ENCODE measurements at regions not wholly inside any gene's neighbourhood (a gene's known extent, or its start where the extent isn't known, plus 50 kb on each side); places are given as distances from the start of the nearest gene placed in this dataset.

DNA sequence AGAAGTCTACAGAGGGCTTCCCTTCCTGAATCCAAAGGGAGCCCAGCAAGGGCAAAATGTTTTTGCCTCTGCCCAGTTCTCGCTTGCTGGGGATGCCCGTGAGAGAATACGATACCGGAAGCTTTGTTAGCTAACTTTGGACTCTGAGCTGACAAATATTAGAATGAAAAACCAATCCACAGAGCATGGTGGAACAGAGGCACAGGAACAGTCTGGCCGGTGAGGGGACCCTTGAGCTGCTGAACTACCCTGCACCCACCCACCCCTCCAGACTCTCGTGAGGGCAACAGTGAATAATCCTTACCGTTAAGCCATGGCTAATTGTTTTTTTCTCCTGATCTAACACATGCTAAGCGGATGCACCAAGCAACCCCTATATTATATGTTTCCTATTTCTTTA, 76.3 kb upstream of the AKT3 start:
- no peak; the same call in 1 of the 3 replicates for ATAC-seq
- TF ChIP-seq TOX (CRISPR knock-in tag; IDR thresholded peaks at IDR 0.05; ENCODE audit: borderline replicate concordance) (no peak), ARNTL (CRISPR knock-in tag; IDR thresholded peaks at IDR 0.05; ENCODE audit: borderline replicate concordance, low read depth) (no peak), CSDC2 (CRISPR knock-in tag; IDR thresholded peaks at IDR 0.05) (no peak), GLIS3 (CRISPR knock-in tag; IDR thresholded peaks at IDR 0.05) (no peak), RARB (CRISPR knock-in tag; IDR thresholded peaks at IDR 0.05) (no peak), ZC3H10 (CRISPR knock-in tag; IDR thresholded peaks at IDR 0.05) (no peak), ZNF70 (CRISPR knock-in tag; IDR thresholded peaks at IDR 0.05) (no peak), OSR1 (CRISPR knock-in tag; IDR thresholded peaks at IDR 0.05) (no peak), ZNF8 (CRISPR knock-in tag; IDR thresholded peaks at IDR 0.05) (no peak), ZNF565 (CRISPR knock-in tag; conservative IDR thresholded peaks at IDR 0.05; ENCODE audit: low read depth) (no peak), TCF4 (CRISPR knock-in tag; IDR thresholded peaks at IDR 0.05; ENCODE audit: borderline replicate concordance) (no peak), BACH2 (CRISPR knock-in tag; IDR thresholded peaks at IDR 0.05; ENCODE audit: borderline replicate concordance) (no peak)
- TF ChIP-seq, protein P1, sequence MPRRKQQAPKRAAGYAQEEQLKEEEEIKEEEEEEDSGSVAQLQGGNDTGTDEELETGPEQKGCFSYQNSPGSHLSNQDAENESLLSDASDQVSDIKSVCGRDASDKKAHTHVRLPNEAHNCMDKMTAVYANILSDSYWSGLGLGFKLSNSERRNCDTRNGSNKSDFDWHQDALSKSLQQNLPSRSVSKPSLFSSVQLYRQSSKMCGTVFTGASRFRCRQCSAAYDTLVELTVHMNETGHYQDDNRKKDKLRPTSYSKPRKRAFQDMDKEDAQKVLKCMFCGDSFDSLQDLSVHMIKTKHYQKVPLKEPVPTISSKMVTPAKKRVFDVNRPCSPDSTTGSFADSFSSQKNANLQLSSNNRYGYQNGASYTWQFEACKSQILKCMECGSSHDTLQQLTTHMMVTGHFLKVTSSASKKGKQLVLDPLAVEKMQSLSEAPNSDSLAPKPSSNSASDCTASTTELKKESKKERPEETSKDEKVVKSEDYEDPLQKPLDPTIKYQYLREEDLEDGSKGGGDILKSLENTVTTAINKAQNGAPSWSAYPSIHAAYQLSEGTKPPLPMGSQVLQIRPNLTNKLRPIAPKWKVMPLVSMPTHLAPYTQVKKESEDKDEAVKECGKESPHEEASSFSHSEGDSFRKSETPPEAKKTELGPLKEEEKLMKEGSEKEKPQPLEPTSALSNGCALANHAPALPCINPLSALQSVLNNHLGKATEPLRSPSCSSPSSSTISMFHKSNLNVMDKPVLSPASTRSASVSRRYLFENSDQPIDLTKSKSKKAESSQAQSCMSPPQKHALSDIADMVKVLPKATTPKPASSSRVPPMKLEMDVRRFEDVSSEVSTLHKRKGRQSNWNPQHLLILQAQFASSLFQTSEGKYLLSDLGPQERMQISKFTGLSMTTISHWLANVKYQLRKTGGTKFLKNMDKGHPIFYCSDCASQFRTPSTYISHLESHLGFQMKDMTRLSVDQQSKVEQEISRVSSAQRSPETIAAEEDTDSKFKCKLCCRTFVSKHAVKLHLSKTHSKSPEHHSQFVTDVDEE (CRISPR knock-in tag; IDR thresholded peaks at IDR 0.05) = no peak
- TF ChIP-seq, protein P2, sequence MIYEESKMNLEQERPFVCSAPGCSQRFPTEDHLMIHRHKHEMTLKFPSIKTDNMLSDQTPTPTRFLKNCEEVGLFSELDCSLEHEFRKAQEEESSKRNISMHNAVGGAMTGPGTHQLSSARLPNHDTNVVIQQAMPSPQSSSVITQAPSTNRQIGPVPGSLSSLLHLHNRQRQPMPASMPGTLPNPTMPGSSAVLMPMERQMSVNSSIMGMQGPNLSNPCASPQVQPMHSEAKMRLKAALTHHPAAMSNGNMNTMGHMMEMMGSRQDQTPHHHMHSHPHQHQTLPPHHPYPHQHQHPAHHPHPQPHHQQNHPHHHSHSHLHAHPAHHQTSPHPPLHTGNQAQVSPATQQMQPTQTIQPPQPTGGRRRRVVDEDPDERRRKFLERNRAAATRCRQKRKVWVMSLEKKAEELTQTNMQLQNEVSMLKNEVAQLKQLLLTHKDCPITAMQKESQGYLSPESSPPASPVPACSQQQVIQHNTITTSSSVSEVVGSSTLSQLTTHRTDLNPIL (CRISPR knock-in tag; IDR thresholded peaks at IDR 0.05; ENCODE audit: low read depth) = no peak
- TF ChIP-seq, protein P3, sequence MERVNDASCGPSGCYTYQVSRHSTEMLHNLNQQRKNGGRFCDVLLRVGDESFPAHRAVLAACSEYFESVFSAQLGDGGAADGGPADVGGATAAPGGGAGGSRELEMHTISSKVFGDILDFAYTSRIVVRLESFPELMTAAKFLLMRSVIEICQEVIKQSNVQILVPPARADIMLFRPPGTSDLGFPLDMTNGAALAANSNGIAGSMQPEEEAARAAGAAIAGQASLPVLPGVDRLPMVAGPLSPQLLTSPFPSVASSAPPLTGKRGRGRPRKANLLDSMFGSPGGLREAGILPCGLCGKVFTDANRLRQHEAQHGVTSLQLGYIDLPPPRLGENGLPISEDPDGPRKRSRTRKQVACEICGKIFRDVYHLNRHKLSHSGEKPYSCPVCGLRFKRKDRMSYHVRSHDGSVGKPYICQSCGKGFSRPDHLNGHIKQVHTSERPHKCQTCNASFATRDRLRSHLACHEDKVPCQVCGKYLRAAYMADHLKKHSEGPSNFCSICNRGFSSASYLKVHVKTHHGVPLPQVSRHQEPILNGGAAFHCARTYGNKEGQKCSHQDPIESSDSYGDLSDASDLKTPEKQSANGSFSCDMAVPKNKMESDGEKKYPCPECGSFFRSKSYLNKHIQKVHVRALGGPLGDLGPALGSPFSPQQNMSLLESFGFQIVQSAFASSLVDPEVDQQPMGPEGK (CRISPR knock-in tag; IDR thresholded peaks at IDR 0.05; ENCODE audit: borderline replicate concordance) = no peak

DNA sequence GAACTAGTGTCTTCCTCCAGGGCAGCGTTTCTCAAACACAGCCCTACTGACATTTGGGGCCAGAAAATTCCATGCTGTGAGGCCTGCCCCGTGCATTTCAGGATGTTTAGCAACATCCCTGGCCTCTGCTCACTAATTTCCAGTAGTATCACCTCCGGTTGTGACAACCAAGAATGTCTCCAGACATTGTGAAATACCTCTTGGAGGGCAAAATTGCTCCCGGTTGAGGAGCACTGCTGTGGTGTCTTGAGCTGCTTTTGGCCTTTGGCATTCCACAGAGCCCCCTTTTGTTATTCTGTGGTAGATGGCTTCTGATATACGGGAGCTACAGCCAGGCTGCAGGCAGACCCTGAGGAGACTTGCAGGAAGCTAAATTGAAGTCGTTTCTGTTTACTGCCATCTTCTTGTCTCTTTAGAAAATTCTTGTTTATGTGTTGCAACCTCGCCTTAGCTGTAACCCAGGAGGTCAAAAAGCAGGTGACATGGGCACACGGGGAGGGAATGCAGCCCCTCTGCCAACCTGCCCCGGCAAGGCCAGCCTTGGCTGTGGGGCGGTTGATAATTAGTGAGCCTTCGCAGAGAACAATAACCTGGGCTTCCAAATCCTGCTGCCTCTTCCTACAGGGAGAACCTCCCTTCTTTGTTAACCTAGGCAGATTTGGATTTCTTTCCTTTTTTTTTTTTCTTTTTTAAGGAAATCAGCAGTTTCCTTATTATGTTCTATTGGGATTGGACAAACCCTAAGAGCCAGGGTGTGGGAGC, 74.7 kb upstream of the AKT3 start:
- peak; percentile 2; the same call in 2 of the 3 replicates for ATAC-seq
- TF ChIP-seq BACH2 (CRISPR knock-in tag; IDR thresholded peaks at IDR 0.05; ENCODE audit: borderline replicate concordance) = no peak
- no peak for TF ChIP-seq ZC3H10 (CRISPR knock-in tag; IDR thresholded peaks at IDR 0.05)
- TF ChIP-seq ZFP30 (CRISPR knock-in tag; IDR thresholded peaks at IDR 0.05) = no peak
- TF ChIP-seq CSDC2 (CRISPR knock-in tag; IDR thresholded peaks at IDR 0.05) = no peak

DNA sequence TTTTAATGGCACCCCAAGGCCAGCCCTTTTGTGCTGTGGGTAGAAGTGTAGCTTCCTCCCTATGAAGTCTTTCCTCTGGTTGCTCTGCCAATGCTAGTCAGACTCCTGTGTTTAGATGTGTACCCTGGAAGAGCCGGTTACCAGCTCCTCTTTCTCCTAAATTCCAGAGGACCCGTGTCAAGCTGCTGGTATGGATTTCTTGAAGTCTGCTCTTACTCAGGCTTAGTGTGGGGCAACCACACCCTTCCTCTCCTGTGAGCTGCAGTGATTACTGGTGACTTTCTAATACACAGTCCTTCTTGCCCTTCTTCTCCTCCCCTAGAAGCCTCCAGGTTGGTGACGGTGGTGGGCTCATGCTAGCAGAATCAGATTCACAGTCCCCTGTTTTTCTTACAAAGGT, 74.1 kb upstream of the AKT3 start:
- ATAC-seq = peak; percentile 66
- no peak for TF ChIP-seq ZNF565 (CRISPR knock-in tag; conservative IDR thresholded peaks at IDR 0.05; ENCODE audit: low read depth)
- TF ChIP-seq ZFP3 (CRISPR knock-in tag; IDR thresholded peaks at IDR 0.05) = no peak
- no peak for TF ChIP-seq ZC3H10 (CRISPR knock-in tag; IDR thresholded peaks at IDR 0.05)
- TF ChIP-seq ARNTL (CRISPR knock-in tag; IDR thresholded peaks at IDR 0.05; ENCODE audit: borderline replicate concordance, low read depth) = no peak
- TF ChIP-seq, protein P4, sequence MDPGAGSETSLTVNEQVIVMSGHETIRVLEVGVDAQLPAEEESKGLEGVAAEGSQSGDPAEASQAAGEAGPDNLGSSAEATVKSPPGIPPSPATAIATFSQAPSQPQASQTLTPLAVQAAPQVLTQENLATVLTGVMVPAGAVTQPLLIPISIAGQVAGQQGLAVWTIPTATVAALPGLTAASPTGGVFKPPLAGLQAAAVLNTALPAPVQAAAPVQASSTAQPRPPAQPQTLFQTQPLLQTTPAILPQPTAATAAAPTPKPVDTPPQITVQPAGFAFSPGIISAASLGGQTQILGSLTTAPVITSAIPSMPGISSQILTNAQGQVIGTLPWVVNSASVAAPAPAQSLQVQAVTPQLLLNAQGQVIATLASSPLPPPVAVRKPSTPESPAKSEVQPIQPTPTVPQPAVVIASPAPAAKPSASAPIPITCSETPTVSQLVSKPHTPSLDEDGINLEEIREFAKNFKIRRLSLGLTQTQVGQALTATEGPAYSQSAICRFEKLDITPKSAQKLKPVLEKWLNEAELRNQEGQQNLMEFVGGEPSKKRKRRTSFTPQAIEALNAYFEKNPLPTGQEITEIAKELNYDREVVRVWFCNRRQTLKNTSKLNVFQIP (CRISPR knock-in tag; IDR thresholded peaks at IDR 0.05; ENCODE audit: borderline replicate concordance, low read depth) = no peak
- TF ChIP-seq ISL1 (CRISPR knock-in tag; IDR thresholded peaks at IDR 0.05) = no peak
- TF ChIP-seq OSR1 (CRISPR knock-in tag; IDR thresholded peaks at IDR 0.05) = no peak
- no peak for TF ChIP-seq ZFP30 (CRISPR knock-in tag; IDR thresholded peaks at IDR 0.05)
- no peak for TF ChIP-seq ZNF8 (CRISPR knock-in tag; IDR thresholded peaks at IDR 0.05)
- no peak for TF ChIP-seq GLIS3 (CRISPR knock-in tag; IDR thresholded peaks at IDR 0.05)
- no peak for TF ChIP-seq PPARA (CRISPR knock-in tag; IDR thresholded peaks at IDR 0.05; ENCODE audit: borderline replicate concordance)
- TF ChIP-seq BACH2 (CRISPR knock-in tag; IDR thresholded peaks at IDR 0.05; ENCODE audit: borderline replicate concordance) = no peak
- TF ChIP-seq, protein P2 (CRISPR knock-in tag; IDR thresholded peaks at IDR 0.05; ENCODE audit: low read depth) = no peak
- TF ChIP-seq RARB (CRISPR knock-in tag; IDR thresholded peaks at IDR 0.05) = no peak
- no peak for TF ChIP-seq SNAI2 (CRISPR knock-in tag; IDR thresholded peaks at IDR 0.05)
- TF ChIP-seq, protein P3 (CRISPR knock-in tag; IDR thresholded peaks at IDR 0.05; ENCODE audit: borderline replicate concordance) = no peak
- TF ChIP-seq, protein P1 (CRISPR knock-in tag; IDR thresholded peaks at IDR 0.05) = no peak

Data from SK-N-SH treated with all-trans-retinoic acid at 6 μM for 48 hours (cell line).